ENCODE measurements at regions not wholly inside any gene's neighbourhood (a gene's known extent, or its start where the extent isn't known, plus 50 kb on each side); places are given as distances from the start of the nearest gene placed in this dataset.
"Not testable (repeated sequence)": the region's sequence is repeated elsewhere in the genome, so short reads cannot be mapped to it uniquely, and the experiment has no call there.

DNA sequence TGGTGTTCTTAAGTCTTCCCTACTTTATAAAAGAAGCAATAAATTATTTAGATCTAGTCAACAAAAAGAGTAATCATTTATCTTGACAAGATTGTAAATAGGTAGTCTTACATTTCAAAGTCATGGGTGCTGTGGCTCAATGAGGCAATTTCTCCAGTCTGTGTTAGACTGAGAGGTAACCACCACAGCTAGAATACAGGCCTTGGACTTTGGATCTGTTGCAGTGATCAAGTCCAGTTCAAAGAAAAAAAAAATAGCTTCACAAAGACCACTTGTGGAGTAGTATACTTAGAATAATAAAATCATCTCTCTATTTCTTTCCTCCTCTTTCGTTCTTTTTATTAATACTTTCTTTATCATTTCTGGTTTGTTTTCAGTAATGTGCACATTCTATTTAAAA is 93.1 kb upstream of the FSIP2 start:
- no peak for DNase-seq (ENCODE audit: low spot score)

DNA sequence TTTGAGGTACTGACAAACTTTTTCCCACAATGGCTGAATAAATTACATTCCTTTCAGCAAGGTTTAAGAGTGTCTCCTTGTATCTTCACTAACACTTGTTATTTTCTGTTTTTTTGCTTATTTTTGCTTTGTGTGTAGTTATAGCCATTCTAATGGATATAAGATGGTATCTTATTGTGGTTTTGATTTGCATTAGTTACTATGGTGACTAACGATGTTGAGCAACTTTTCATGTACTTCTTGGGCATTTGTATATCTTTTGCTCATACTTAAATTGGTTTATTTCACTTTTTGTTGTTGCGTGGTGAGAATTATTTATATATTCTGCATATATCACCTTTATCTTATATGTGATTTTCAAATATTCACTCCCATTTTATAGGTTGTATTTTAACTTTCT is 79.9 kb upstream of the FSIP2 start:
- DNase-seq (ENCODE audit: low spot score): no peak

DNA sequence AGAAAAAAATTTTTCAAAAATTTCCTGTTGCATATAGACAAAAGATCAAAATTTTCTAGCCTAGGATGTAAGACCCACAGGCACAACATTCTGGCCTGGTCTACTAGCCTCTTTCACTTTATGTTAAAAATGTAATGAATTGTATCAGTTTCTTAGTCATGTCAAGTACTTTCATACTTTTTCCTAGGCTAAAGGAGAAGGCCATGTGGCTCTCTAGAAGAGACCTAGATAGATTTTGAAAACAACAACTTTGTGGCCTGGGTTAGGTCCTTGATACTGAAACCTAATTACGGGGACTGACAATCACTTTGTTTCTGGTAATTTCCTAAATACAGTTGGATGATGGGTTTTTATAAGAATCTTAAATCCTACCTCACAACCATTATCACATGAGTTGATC is 74.8 kb upstream of the FSIP2 start:
- no peak for DNase-seq (ENCODE audit: low spot score)

- DNase-seq (ENCODE audit: low spot score): no peak
Measured at GRCh38 chr2:185664384-185664783, 74.2 kb upstream of the FSIP2 start.

DNA sequence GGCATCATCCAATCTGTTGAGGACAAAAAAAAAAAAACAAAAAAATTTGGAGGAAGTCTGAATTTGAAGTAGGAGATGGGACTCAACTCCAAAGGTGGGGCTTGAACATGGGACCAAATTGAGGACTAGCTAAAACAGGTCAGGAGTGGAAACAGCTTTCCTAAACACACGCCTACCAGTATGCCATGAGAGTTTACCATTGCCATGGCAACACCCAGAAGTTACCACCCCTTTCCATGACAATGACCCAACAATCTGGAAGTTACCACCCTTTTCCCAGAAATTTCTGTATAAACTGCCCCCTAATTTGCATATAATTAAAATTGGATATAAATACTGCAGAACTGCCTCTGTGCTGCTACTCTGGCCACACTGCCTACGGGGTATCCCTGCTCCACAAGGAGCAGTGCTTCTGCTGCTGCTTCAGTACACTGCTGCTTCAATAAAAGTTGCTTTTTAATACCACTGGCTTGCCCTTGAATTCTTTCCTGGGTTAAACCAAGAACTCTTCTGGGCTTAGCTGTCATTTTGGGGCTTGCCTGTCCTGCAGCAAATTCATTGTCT is 73.3 kb upstream of the FSIP2 start:
- no peak for DNase-seq (ENCODE audit: low spot score)

- no peak for DNase-seq (ENCODE audit: low spot score)
Measured at GRCh38 chr2:185667452-185667851, 71.2 kb upstream of the FSIP2 start.

DNA sequence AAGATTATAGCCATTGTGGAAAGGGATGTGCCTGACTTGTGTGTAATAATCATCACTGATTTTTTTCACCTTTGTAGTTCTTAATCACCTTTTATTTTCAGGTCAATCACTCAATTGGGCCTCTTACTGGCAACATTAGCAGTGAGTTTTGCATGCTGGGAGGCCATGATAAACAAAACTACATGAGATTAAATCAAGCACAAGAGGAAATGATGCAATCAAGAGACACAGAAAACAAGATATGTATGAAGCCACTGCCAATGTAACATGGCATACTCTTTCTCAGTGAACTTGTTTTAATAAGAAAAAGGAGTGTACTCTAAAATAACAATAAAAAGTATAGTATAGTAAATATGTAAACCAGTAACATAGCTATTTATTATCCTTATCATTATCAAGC is 69.9 kb upstream of the FSIP2 start:
- DNase-seq (ENCODE audit: low spot score): no peak

DNA sequence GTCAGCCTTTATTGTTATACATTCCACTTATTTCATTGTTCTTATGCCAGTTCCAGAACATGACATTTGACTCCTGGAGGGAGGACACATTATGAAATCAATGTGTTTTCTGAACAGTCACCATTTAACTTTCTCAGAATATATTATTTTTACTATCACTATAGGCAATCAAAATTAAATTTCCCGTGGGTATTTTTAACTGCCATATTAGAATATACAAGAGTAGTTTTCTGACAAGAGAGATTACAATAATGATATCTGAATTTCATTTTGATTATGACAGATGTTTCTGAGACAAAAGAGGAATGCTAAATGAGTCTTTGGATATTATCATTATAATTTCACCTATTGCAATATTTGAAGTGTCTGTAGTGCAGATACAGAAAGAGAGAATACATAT is 64.4 kb upstream of the FSIP2 start:
- DNase-seq (ENCODE audit: low spot score): no peak

DNA sequence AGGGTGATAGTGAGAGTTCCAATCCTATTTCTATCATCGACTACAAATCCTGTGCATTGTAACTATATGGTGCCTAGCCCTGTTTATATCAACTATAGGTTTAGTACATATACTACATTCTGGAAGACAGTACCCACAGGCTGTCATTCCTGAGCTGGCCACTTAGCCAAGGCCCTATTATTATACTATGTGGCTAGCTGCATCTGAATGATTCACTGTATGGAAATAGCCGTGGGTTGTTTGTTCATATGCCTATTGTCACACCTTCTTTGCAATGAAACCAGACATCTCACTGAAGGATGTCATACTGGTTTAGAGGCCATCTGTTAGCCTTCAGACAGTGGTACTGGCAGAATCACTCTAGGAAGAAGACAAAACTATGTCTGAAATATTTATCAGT is 62.3 kb upstream of the FSIP2 start:
- DNase-seq (ENCODE audit: low spot score): no peak

DNA sequence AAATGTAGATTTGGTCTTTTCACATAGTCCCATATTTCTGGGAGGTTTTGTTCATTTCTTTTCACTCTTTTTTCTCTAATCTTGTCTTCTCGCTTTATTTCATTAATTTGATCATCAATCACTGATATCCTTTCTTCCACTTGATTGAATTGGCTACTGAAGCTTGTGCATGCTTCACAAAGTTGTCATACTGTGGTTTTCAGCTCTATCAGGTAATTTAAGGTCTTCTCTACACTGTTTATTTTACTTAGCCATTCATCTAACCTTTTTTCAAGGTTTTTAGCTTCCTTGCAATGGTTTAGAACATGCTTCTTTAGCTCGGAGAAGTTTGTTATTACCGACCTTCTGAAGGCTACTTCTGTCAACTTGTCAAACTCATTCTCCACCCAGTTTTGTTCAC is 51.6 kb upstream of the FSIP2 start:
- DNase-seq (ENCODE audit: low spot score): not testable (repeated sequence)

- DNase-seq (ENCODE audit: low spot score): no peak
Measured at GRCh38 chr2:185687967-185688366, 50.6 kb upstream of the FSIP2 start.
